ENCODE measurements at regions not wholly inside any gene's neighbourhood (a gene's known extent, or its start where the extent isn't known, plus 50 kb on each side); places are given as distances from the start of the nearest gene placed in this dataset.
"Not testable (repeated sequence)": the region's sequence is repeated elsewhere in the genome, so short reads cannot be mapped to it uniquely, and the experiment has no call there.

- H3K9ac ChIP-seq (ENCODE audit: low read depth, low read length), result no peak overlapping the region
- no peaks in the 10 kb centered on the region for H3K4me1 ChIP-seq (ENCODE audit: insufficient read depth, low read length)
These were observed 1660.1 kb upstream of the B3GALT2 start for GRCh38 chr1:194846488-194846887.

DNA sequence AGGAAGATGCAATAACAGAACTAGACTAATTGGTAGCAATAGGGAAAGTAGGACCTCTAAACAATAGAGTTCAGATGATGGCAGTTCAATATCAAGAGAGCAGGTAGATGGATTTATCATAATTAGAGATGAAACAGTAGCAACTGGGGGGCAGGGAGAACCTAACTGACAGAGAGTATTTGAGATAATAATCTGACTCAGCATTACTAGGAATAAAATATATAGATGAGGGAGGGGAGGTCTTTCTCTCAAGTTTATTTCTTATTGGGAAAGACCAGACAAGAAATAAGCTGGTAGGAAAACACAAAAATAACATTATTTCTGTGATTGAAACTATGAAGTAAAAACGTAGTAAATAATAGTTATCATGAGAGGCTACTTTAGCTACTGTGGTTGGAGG lies 1656.7 kb upstream of the B3GALT2 start:
- H3K9me3 ChIP-seq (ENCODE audit: control insufficient read depth, insufficient read depth, low read length), result 0 out of 2 replicates have a peak, but pooled peaks cover 3% of the 10 kb centered on the region
- no peak overlapping the region for H3K9ac ChIP-seq (ENCODE audit: low read depth, low read length)
- no peaks in the 10 kb centered on the region for H3K4me1 ChIP-seq (ENCODE audit: insufficient read depth, low read length)
- no peaks in the 10 kb centered on the region for H3K36me3 ChIP-seq (ENCODE audit: insufficient read depth, low read length)

More at GRCh38 chr1:194846488-194846887, 1660.1 kb upstream of the B3GALT2 start:
- H3K36me3 ChIP-seq (ENCODE audit: insufficient read depth, low read length), result no peaks in the 10 kb centered on the region
- no peaks in the 10 kb centered on the region for H3K9me3 ChIP-seq (ENCODE audit: control insufficient read depth, insufficient read depth, low read length)

- Histone ChIP-seq H3K36me3 (ENCODE audit: insufficient read depth, low read length) (no peaks in the 10 kb centered on the region), H3K9me3 (ENCODE audit: control insufficient read depth, insufficient read depth, low read length) (no peaks in the 10 kb centered on the region), H3K4me1 (ENCODE audit: insufficient read depth, low read length) (no peaks in the 10 kb centered on the region), H3K9ac (ENCODE audit: low read depth, low read length) (no peak overlapping the region)
These were observed 1646.7 kb upstream of the B3GALT2 start for GRCh38 chr1:194833111-194833510.

DNA sequence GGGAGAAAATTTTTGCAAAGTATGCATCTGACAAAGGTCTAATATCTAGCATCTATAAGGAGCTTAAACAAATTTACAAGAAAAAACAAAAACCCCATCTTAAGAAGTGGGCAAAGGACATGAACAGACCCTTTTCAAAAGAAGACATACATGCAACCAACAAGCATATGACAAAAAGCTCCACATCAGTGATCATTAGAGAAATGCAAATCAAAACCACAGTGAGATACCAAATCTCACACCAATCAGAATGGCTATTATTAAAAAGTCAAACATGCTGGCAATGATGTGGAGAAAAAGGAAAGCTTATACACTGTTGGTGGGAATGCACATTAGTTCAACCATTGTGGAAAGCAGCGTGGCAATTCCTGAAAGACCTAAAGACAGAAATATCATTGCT lies 1645.2 kb upstream of the B3GALT2 start:
- not testable (repeated sequence) for H3K4me1 ChIP-seq (ENCODE audit: insufficient read depth, low read length); H3K9ac ChIP-seq (ENCODE audit: low read depth, low read length); H3K36me3 ChIP-seq (ENCODE audit: insufficient read depth, low read length); H3K9me3 ChIP-seq (ENCODE audit: control insufficient read depth, insufficient read depth, low read length)

DNA sequence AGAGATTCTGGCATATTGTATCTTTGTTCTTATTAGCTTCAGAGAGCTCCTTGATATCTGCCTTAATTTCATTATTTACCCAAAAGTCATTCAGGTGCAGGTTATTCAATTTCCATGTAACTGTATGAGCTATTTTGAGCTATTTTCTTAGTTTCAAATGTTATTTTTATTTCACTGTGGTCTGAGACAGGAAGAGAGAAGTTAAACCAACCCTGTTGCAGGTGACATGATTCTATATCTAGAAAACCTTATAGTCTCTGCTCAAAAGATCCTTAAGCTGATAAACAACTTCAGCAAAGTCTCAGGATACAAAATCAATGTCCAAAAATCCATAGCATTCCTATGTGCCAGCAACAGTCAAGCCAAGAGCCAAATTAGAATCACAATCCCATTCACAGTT lies 1644.0 kb upstream of the B3GALT2 start:
- Histone ChIP-seq H3K9me3 (ENCODE audit: control insufficient read depth, insufficient read depth, low read length) (no peaks in the 10 kb centered on the region), H3K9ac (ENCODE audit: low read depth, low read length) (no peak overlapping the region), H3K4me1 (ENCODE audit: insufficient read depth, low read length) (no peaks in the 10 kb centered on the region), H3K36me3 (ENCODE audit: insufficient read depth, low read length) (no peaks in the 10 kb centered on the region)

- Histone ChIP-seq H3K9ac (ENCODE audit: low read depth, low read length) (no peak overlapping the region), H3K4me1 (ENCODE audit: insufficient read depth, low read length) (no peaks in the 10 kb centered on the region), H3K9me3 (ENCODE audit: control insufficient read depth, insufficient read depth, low read length) (no peaks in the 10 kb centered on the region), H3K36me3 (ENCODE audit: insufficient read depth, low read length) (no peaks in the 10 kb centered on the region)
These were observed 1643.1 kb upstream of the B3GALT2 start for GRCh38 chr1:194829492-194829891.

DNA sequence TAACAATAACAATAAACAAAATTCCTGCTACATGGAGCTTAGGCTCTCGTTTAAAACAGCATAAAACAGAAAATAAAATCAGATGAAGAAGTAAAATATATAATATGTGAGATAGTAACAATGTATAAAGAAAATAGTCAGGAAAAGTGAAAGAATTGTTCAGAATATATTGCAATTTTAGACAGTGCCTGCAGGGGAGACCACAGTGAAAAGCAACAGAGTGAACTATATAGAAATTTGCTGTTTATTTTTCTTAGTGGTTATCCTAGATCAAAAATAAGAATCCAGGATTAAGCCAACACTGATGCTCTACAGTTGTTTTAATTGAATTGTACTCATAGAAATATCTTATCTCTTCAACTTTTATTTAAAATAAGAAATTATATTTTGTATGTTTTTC lies 1639.0 kb upstream of the B3GALT2 start:
- Histone ChIP-seq H3K36me3 (ENCODE audit: insufficient read depth, low read length) (no peaks in the 10 kb centered on the region), H3K9ac (ENCODE audit: low read depth, low read length) (no peak overlapping the region), H3K4me1 (ENCODE audit: insufficient read depth, low read length) (no peaks in the 10 kb centered on the region), H3K9me3 (ENCODE audit: control insufficient read depth, insufficient read depth, low read length) (no peaks in the 10 kb centered on the region)

GRCh38 chr1:194821091-194821490 lies 1634.7 kb upstream of the B3GALT2 start:
- Histone ChIP-seq H3K9me3 (ENCODE audit: control insufficient read depth, insufficient read depth, low read length) (no peaks in the 10 kb centered on the region), H3K36me3 (ENCODE audit: insufficient read depth, low read length) (no peaks in the 10 kb centered on the region), H3K9ac (ENCODE audit: low read depth, low read length) (no peak overlapping the region), H3K4me1 (ENCODE audit: insufficient read depth, low read length) (no peaks in the 10 kb centered on the region)

DNA sequence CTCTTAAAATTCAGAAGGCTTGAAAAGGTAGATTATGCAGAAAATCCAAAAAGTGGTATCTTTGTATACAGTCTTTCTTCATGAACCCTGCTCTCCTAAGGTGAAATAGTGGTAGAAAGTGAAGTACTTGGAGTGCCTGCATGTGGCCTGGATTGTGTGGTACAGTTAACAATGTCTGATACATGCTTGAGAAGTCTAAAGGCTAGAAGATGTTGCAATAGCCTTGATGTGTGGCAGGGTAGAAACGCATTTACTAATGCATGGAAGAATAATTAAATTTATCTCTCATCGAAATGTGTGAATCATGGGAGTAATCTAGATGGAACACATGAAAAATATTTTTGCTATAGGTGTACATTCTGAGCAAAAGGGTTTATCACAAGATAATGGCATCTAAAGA lies 1632.3 kb upstream of the B3GALT2 start:
- H3K9me3 ChIP-seq (ENCODE audit: control insufficient read depth, insufficient read depth, low read length), result no peaks in the 10 kb centered on the region
- no peak overlapping the region for H3K9ac ChIP-seq (ENCODE audit: low read depth, low read length)
- no peaks in the 10 kb centered on the region for H3K4me1 ChIP-seq (ENCODE audit: insufficient read depth, low read length)
- no peaks in the 10 kb centered on the region for H3K36me3 ChIP-seq (ENCODE audit: insufficient read depth, low read length)

DNA sequence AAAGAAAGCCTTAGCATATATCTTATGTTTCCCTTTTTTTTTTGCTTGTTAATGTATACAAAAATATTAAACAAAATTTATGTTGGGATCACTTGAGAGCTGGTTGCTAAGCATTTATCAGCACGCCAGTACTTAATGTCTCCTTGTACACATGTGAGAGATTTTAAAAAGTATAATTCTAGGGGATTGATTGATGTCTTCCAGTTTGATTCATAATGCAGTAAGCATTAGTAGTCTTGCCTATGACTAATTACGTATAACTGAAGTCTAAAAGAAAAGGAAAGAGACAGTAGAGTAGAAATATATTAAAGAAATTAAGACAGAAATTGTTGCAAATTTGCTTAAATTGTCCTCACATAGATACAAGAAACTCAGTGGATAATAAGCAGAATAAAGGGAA lies 1630.4 kb upstream of the B3GALT2 start:
- no peaks in the 10 kb centered on the region for H3K9me3 ChIP-seq (ENCODE audit: control insufficient read depth, insufficient read depth, low read length)
- no peaks in the 10 kb centered on the region for H3K36me3 ChIP-seq (ENCODE audit: insufficient read depth, low read length)
- no peaks in the 10 kb centered on the region for H3K4me1 ChIP-seq (ENCODE audit: insufficient read depth, low read length)
- no peak overlapping the region for H3K9ac ChIP-seq (ENCODE audit: low read depth, low read length)

- H3K36me3 ChIP-seq (ENCODE audit: insufficient read depth, low read length), result no peaks in the 10 kb centered on the region
These were observed 1626.7 kb upstream of the B3GALT2 start for GRCh38 chr1:194813096-194813495.

DNA sequence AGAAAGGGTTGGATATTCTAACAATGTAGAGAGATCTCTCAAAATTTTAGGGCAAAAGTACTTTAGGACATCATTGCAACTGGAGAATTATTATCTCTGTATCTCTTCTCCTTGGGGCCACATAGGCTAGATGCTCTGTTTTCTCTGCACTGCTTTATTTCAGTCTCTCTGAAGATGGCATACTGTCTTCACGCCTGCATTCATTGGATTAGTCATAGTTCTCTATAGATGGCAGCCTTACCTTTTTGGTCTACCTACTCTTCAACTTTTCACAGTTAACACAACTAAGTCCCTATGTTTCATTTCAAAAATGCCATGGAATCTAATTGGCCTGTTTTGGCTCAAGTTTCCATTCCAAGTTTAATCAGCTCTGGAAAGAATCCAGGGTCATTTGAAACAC lies 1623.3 kb upstream of the B3GALT2 start:
- H3K36me3 ChIP-seq (ENCODE audit: insufficient read depth, low read length), result no peaks in the 10 kb centered on the region
- H3K9ac ChIP-seq (ENCODE audit: low read depth, low read length), result no peak overlapping the region
- no peaks in the 10 kb centered on the region for H3K4me1 ChIP-seq (ENCODE audit: insufficient read depth, low read length)
- no peaks in the 10 kb centered on the region; the same call in 1 of the 2 replicates for H3K9me3 ChIP-seq (ENCODE audit: control insufficient read depth, insufficient read depth, low read length)

More at GRCh38 chr1:194813096-194813495, 1626.7 kb upstream of the B3GALT2 start:
- no peaks in the 10 kb centered on the region for H3K4me1 ChIP-seq (ENCODE audit: insufficient read depth, low read length)
- no peak overlapping the region for H3K9ac ChIP-seq (ENCODE audit: low read depth, low read length)
- no peaks in the 10 kb centered on the region for H3K9me3 ChIP-seq (ENCODE audit: control insufficient read depth, insufficient read depth, low read length)

- no peaks in the 10 kb centered on the region for H3K36me3 ChIP-seq (ENCODE audit: insufficient read depth, low read length)
- no peak overlapping the region for H3K9ac ChIP-seq (ENCODE audit: low read depth, low read length)
- no peaks in the 10 kb centered on the region; the same call in 1 of the 2 replicates for H3K9me3 ChIP-seq (ENCODE audit: control insufficient read depth, insufficient read depth, low read length)
- H3K4me1 ChIP-seq (ENCODE audit: insufficient read depth, low read length), result no peaks in the 10 kb centered on the region
These were observed 1622.8 kb upstream of the B3GALT2 start for GRCh38 chr1:194809215-194809614.

GRCh38 chr1:194807530-194808220 lies 1621.3 kb upstream of the B3GALT2 start:
- no peaks in the 10 kb centered on the region for H3K36me3 ChIP-seq (ENCODE audit: insufficient read depth, low read length)
- no peaks in the 10 kb centered on the region for H3K4me1 ChIP-seq (ENCODE audit: insufficient read depth, low read length)
- H3K9ac ChIP-seq (ENCODE audit: low read depth, low read length), result no peak overlapping the region
- H3K9me3 ChIP-seq (ENCODE audit: control insufficient read depth, insufficient read depth, low read length), result no peaks in the 10 kb centered on the region; the same call in 1 of the 2 replicates

GRCh38 chr1:194802572-194802971 lies 1616.2 kb upstream of the B3GALT2 start:
- Histone ChIP-seq H3K9me3 (ENCODE audit: control insufficient read depth, insufficient read depth, low read length) (no peaks in the 10 kb centered on the region; the same call in 1 of the 2 replicates), H3K9ac (ENCODE audit: low read depth, low read length) (no peak overlapping the region), H3K4me1 (ENCODE audit: insufficient read depth, low read length) (no peaks in the 10 kb centered on the region)

More at GRCh38 chr1:194802572-194802971, 1616.2 kb upstream of the B3GALT2 start:
- H3K36me3 ChIP-seq (ENCODE audit: insufficient read depth, low read length), result no peaks in the 10 kb centered on the region
